Mononuclear cell (primary cell): ENCODE measurements at regions not wholly inside any gene's neighbourhood (a gene's known extent, or its start where the extent isn't known, plus 50 kb on each side); places are given as distances from the start of the nearest gene placed in this dataset.

Experiments
- H3K27me3 ChIP-seq: 2 replicates; pipeline ENCODE4 v1.6.0; 2011; ENCODE audit warnings: low read length, control low read depth; ENCODE audit not compliant: insufficient read depth
- H3K4me1 ChIP-seq: 2 replicates; pipeline ENCODE4 v1.5.1; 2011; ENCODE audit warnings: mild to moderate bottlenecking, low read length, control low read depth; ENCODE audit not compliant: insufficient read depth
- H3K4me3 ChIP-seq: 2 replicates; pipeline ENCODE4 v1.5.1; 2011; ENCODE audit warnings: mild to moderate bottlenecking, low read length, moderate library complexity
- H3K9me3 ChIP-seq: 2 replicates; pipeline ENCODE4 v1.5.1; 2011; ENCODE audit warnings: low read depth, mild to moderate bottlenecking, control low read depth, low read length

- no peaks in the 10 kb centered on the region for H3K9me3 ChIP-seq
- peaks cover 34% of the 10 kb centered on the region for H3K4me1 ChIP-seq
- H3K4me3 ChIP-seq: no peak overlapping the region
- H3K27me3 ChIP-seq: no peaks in the 10 kb centered on the region
Measured at GRCh38 chr3:187939891-187940290, 194.6 kb upstream of the BCL6 start.

GRCh38 chr3:187941135-187941847, 196.0 kb upstream of the BCL6 start:
- Histone ChIP-seq H3K9me3 (no peaks in the 10 kb centered on the region), H3K4me1 (peaks cover 34% of the 10 kb centered on the region), H3K4me3 (no peak overlapping the region), H3K27me3 (no peaks in the 10 kb centered on the region)

- Histone ChIP-seq H3K4me3 (no peak overlapping the region), H3K27me3 (no peaks in the 10 kb centered on the region), H3K4me1 (peaks cover 32% of the 10 kb centered on the region), H3K9me3 (no peaks in the 10 kb centered on the region)
Measured at GRCh38 chr3:187941848-187942194, 196.6 kb upstream of the BCL6 start.

GRCh38 chr3:187942658-187943241, 197.5 kb upstream of the BCL6 start:
- Histone ChIP-seq H3K27me3 (no peaks in the 10 kb centered on the region), H3K4me3 (no peak overlapping the region), H3K4me1 (peaks cover 38% of the 10 kb centered on the region), H3K9me3 (no peaks in the 10 kb centered on the region)

GRCh38 chr3:187943677-187944389, 198.6 kb upstream of the BCL6 start:
- Histone ChIP-seq H3K9me3 (no peaks in the 10 kb centered on the region), H3K27me3 (no peaks in the 10 kb centered on the region), H3K4me3 (no peak overlapping the region), H3K4me1 (peaks cover 33% of the 10 kb centered on the region)

GRCh38 chr3:187944390-187945179, 199.3 kb upstream of the BCL6 start:
- no peak overlapping the region for H3K4me3 ChIP-seq
- peaks cover 28% of the 10 kb centered on the region for H3K4me1 ChIP-seq
- H3K27me3 ChIP-seq: no peaks in the 10 kb centered on the region
- H3K9me3 ChIP-seq: no peaks in the 10 kb centered on the region

- H3K4me3 ChIP-seq: no peak overlapping the region
- no peaks in the 10 kb centered on the region for H3K9me3 ChIP-seq
- H3K27me3 ChIP-seq: no peaks in the 10 kb centered on the region
- H3K4me1 ChIP-seq: peaks cover 28% of the 10 kb centered on the region
Measured at GRCh38 chr3:187945374-187945773, 200.1 kb upstream of the BCL6 start.

- H3K4me3 ChIP-seq: no peak overlapping the region
- H3K27me3 ChIP-seq: no peaks in the 10 kb centered on the region
- H3K9me3 ChIP-seq: no peaks in the 10 kb centered on the region
- peaks cover 37% of the 10 kb centered on the region for H3K4me1 ChIP-seq
Measured at GRCh38 chr3:187946163-187946691, 201.0 kb upstream of the BCL6 start.

GRCh38 chr3:187946981-187947380, 201.7 kb upstream of the BCL6 start:
- Histone ChIP-seq H3K27me3 (no peaks in the 10 kb centered on the region), H3K9me3 (no peaks in the 10 kb centered on the region), H3K4me3 (no peak overlapping the region), H3K4me1 (peaks cover 45% of the 10 kb centered on the region)

- H3K27me3 ChIP-seq: no peaks in the 10 kb centered on the region
- H3K9me3 ChIP-seq: no peaks in the 10 kb centered on the region
- H3K4me1 ChIP-seq: peaks cover 56% of the 10 kb centered on the region
- H3K4me3 ChIP-seq: no peak overlapping the region
Measured at GRCh38 chr3:187947927-187948682, 202.8 kb upstream of the BCL6 start.

GRCh38 chr3:187949093-187949820, 204.0 kb upstream of the BCL6 start:
- H3K4me1 ChIP-seq: peaks cover 64% of the 10 kb centered on the region
- no peaks in the 10 kb centered on the region for H3K9me3 ChIP-seq
- no peak overlapping the region for H3K4me3 ChIP-seq
- no peaks in the 10 kb centered on the region for H3K27me3 ChIP-seq

GRCh38 chr3:187950671-187951070, 203.3 kb upstream of the LPP start:
- H3K4me1 ChIP-seq: peaks cover 64% of the 10 kb centered on the region
- H3K4me3 ChIP-seq: no peak overlapping the region
- no peaks in the 10 kb centered on the region for H3K9me3 ChIP-seq
- no peaks in the 10 kb centered on the region for H3K27me3 ChIP-seq

- Histone ChIP-seq H3K4me1 (peaks cover 70% of the 10 kb centered on the region), H3K27me3 (no peaks in the 10 kb centered on the region), H3K4me3 (no peak overlapping the region)
Measured at GRCh38 chr3:187951452-187952190, 202.3 kb upstream of the LPP start.

More at GRCh38 chr3:187951452-187952190, 202.3 kb upstream of the LPP start:
- no peaks in the 10 kb centered on the region for H3K9me3 ChIP-seq
